Panc1 (cell line): ENCODE measurements at regions not wholly inside any gene's neighbourhood (a gene's known extent, or its start where the extent isn't known, plus 50 kb on each side); places are given as distances from the start of the nearest gene placed in this dataset.

Source experiments
- ATAC-seq: fragments of 200-7000 bp; cut with Tn5 transposase; 2 replicates; pipeline ENCODE4 v1.9.1; 2020; ENCODE audit warnings: mild to moderate bottlenecking, moderate library complexity
- BruUV-seq: library from RNA; stranded (reverse); fragments of 400-500 nt; replicated peaks from 2 replicates; lab custom pipeline; 2021; lab: Mats Ljungman, UMichigan
- CTCF ChIA-PET: fragments of 300-600 bp; sonication (Branson Sonifier 250); formaldehyde crosslinking; loops from one replicate; lab custom pipeline; 2022; ENCODE audit warnings: antibody characterized with exemption; lab: Charles Lee
- POLR2A ChIA-PET: fragments of 300-600 bp; sonication (Branson Sonifier 250); formaldehyde crosslinking; loops from one replicate; lab custom pipeline; 2022; ENCODE audit warnings: antibody characterized with exemption; lab: Charles Lee
- DNase-seq: peaks from one replicate; pipeline ENCODE4 v3.0.0-alpha.2; 2010; ENCODE audit warnings: low read depth, low spot score
- H3K27ac ChIP-seq: 2 replicates; pipeline ENCODE4 v1.5.1; 2011; ENCODE audit warnings: mild to moderate bottlenecking, low read length, inconsistent platforms
- H3K27me3 ChIP-seq: fragments of 200-500 bp; sonication (Bioruptor generic); 2 replicates; pipeline ENCODE4 v1.6.0; 2014; ENCODE audit warnings: low read length, inconsistent platforms; ENCODE audit not compliant: control insufficient read depth, insufficient read depth
- H3K36me3 ChIP-seq: fragments of 200-500 bp; sonication (Bioruptor generic); 2 replicates; pipeline ENCODE4 v1.5.1; 2014; ENCODE audit warnings: inconsistent platforms, mild to moderate bottlenecking, low read length, moderate library complexity; ENCODE audit not compliant: control insufficient read depth, insufficient read depth
- H3K4me1 ChIP-seq: 2 replicates; pipeline ENCODE4 v1.5.1; 2011; ENCODE audit warnings: inconsistent platforms, mild to moderate bottlenecking, low read length, moderate library complexity; ENCODE audit not compliant: control insufficient read depth, insufficient read depth
- H3K4me3 ChIP-seq, 2 experiments: 2 replicates each; pipeline ENCODE4 v1.5.1; 2011 to 2012; ENCODE audit warnings: low read depth in 2 of 2, low read length in 2 of 2, mild to moderate bottlenecking in 2 of 2, inconsistent platforms in 1 of 2, moderate library complexity in 1 of 2
- H3K9me3 ChIP-seq: fragments of 200-500 bp; sonication (Bioruptor generic); 2 replicates; pipeline ENCODE4 v1.5.1; 2014; ENCODE audit warnings: low read depth, mild to moderate bottlenecking, inconsistent platforms, low read length, moderate library complexity; ENCODE audit not compliant: control insufficient read depth, insufficient read depth
- POLR2AphosphoS5 ChIP-seq: IDR thresholded peaks from 2 replicates; pipeline ENCODE4 v1.6.1; 2012; ENCODE audit warnings: mild to moderate bottlenecking, low read depth, low read length, moderate library complexity
- SIN3A ChIP-seq: IDR thresholded peaks from 2 replicates; pipeline ENCODE4 v1.6.1; 2012; ENCODE audit warnings: low read depth, mild to moderate bottlenecking, low read length, moderate library complexity, borderline replicate concordance; ENCODE audit not compliant: insufficient read depth
- TCF7L2 ChIP-seq: IDR thresholded peaks from 2 replicates; pipeline ENCODE4 v1.6.1; 2011; ENCODE audit warnings: mild to moderate bottlenecking, low read depth, low read length, inconsistent platforms
- in situ Hi-C: cut with HindIII; loops from 2 replicates; pipeline ENCODE4 v1.10.0; 2016; ENCODE audit warnings: low sequenced_read_pairs, low pct_unique_long_range_greater_than_20kb
- intact Hi-C: fragments of 100-400 bp; cut with micrococcal nuclease; formaldehyde crosslinking; loops from one replicate; pipeline ENCODE4 v1.10.0; 2022; ENCODE audit not compliant: unreplicated experiment
- TF ChIP-seq, protein P1 (sequence below), 2 experiments: IDR thresholded peaks; 2 replicates each; pipeline ENCODE4 v1.6.1; 2011 to 2012; ENCODE audit warnings: low read depth in 2 of 2, control low read depth in 1 of 2, low read length in 1 of 2, mild to moderate bottlenecking in 1 of 2, moderate library complexity in 1 of 2; ENCODE audit not compliant: insufficient read depth in 1 of 2
- TF ChIP-seq, protein P2 (sequence below): fragments of 450-650 bp; IDR thresholded peaks from 2 replicates; pipeline ENCODE4 v1.5.1; 2017; ENCODE audit warnings: mild to moderate bottlenecking

DNA sequence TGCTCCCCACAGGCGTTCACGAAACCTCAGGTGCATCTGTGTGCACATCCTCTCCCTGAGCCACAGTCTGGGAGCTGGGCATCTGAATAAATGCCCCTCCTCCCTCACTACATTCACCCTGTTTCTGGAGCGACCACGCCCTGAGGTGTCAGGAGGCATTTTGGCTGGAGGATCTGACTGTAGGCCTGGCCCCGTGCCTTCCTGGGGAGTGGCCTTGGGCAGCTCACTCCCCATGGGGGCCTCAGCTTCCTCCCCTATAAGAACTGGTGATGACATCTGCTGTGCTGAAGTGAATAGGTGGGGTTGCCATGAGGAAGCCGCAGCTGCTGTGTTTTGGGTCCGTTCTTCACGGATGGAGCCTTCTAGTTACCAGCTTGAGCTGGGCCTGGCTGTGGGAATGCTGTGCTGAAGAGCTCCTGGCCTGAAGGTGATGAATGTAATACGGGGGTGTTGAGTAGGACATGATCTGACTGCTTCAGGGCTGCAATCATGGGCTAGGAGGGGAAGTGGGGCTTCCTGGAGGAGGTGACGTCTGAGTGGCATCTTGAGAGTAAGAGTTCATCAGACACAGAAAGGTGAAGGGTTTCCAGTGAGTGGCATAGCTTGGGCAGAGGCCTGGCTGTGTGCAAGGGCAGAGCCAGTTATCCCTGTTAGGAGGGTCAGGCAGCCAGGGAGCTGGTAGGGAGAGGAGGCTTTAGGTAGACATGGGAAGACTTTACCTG lies 58.2 kb downstream of the GLI2 start:
- no TSS peak for BruUV-seq
- Histone ChIP-seq H3K27ac (no peak overlapping the region), H3K27me3 (no peaks in the 10 kb centered on the region), H3K9me3 (no peaks in the 10 kb centered on the region), H3K4me3 (no peak overlapping the region), H3K36me3 (no peaks in the 10 kb centered on the region), H3K4me1 (no peaks in the 10 kb centered on the region)
- POLR2A ChIA-PET: no interaction called here
- DNase-seq (no peak), ATAC-seq (no peak)
- intact Hi-C loops: no loop called here
- CTCF ChIA-PET: no interaction called here
- TF ChIP-seq, protein P1, sequence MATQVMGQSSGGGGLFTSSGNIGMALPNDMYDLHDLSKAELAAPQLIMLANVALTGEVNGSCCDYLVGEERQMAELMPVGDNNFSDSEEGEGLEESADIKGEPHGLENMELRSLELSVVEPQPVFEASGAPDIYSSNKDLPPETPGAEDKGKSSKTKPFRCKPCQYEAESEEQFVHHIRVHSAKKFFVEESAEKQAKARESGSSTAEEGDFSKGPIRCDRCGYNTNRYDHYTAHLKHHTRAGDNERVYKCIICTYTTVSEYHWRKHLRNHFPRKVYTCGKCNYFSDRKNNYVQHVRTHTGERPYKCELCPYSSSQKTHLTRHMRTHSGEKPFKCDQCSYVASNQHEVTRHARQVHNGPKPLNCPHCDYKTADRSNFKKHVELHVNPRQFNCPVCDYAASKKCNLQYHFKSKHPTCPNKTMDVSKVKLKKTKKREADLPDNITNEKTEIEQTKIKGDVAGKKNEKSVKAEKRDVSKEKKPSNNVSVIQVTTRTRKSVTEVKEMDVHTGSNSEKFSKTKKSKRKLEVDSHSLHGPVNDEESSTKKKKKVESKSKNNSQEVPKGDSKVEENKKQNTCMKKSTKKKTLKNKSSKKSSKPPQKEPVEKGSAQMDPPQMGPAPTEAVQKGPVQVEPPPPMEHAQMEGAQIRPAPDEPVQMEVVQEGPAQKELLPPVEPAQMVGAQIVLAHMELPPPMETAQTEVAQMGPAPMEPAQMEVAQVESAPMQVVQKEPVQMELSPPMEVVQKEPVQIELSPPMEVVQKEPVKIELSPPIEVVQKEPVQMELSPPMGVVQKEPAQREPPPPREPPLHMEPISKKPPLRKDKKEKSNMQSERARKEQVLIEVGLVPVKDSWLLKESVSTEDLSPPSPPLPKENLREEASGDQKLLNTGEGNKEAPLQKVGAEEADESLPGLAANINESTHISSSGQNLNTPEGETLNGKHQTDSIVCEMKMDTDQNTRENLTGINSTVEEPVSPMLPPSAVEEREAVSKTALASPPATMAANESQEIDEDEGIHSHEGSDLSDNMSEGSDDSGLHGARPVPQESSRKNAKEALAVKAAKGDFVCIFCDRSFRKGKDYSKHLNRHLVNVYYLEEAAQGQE (IDR thresholded peaks at IDR 0.05; ENCODE audit: insufficient read depth in 1 of 2, low read depth in 2 of 2, low read length in 1 of 2): no peak
- TF ChIP-seq SIN3A: no peak
- no peak for TF ChIP-seq TCF7L2
- no peak for TF ChIP-seq POLR2AphosphoS5
- TF ChIP-seq, protein P2, sequence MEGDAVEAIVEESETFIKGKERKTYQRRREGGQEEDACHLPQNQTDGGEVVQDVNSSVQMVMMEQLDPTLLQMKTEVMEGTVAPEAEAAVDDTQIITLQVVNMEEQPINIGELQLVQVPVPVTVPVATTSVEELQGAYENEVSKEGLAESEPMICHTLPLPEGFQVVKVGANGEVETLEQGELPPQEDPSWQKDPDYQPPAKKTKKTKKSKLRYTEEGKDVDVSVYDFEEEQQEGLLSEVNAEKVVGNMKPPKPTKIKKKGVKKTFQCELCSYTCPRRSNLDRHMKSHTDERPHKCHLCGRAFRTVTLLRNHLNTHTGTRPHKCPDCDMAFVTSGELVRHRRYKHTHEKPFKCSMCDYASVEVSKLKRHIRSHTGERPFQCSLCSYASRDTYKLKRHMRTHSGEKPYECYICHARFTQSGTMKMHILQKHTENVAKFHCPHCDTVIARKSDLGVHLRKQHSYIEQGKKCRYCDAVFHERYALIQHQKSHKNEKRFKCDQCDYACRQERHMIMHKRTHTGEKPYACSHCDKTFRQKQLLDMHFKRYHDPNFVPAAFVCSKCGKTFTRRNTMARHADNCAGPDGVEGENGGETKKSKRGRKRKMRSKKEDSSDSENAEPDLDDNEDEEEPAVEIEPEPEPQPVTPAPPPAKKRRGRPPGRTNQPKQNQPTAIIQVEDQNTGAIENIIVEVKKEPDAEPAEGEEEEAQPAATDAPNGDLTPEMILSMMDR: no peak
- in situ Hi-C loops: no loop called here

- Histone ChIP-seq H3K27ac (no peak overlapping the region), H3K36me3 (no peaks in the 10 kb centered on the region), H3K9me3 (no peaks in the 10 kb centered on the region), H3K27me3 (no peaks in the 10 kb centered on the region), H3K4me1 (no peaks in the 10 kb centered on the region), H3K4me3 (no peak overlapping the region)
- POLR2A ChIA-PET: no interaction called here
- no TSS peak for BruUV-seq
- TF ChIP-seq SIN3A (no peak), TCF7L2 (no peak), POLR2AphosphoS5 (no peak)
- TF ChIP-seq, protein P2: no peak
- TF ChIP-seq, protein P1 (IDR thresholded peaks at IDR 0.05; ENCODE audit: insufficient read depth in 1 of 2, low read depth in 2 of 2, low read length in 1 of 2): no peak
- intact Hi-C loops: no loop called here
- CTCF ChIA-PET: interaction anchor here (0.7 kb wide), 1 partner anchor 62 kb away, joined by 8 read pairs; no protein-coding TSS in a partner anchor
- no peak for ATAC-seq
- in situ Hi-C loops: no loop called here
- no peak for DNase-seq
Observed at GRCh38 chr2:120794716-120795115, 59.0 kb downstream of the GLI2 start.
